ENCODE measurements at regions not wholly inside any gene's neighbourhood (a gene's known extent, or its start where the extent isn't known, plus 50 kb on each side); places are given as distances from the start of the nearest gene placed in this dataset.
"Not testable (repeated sequence)": the region's sequence is repeated elsewhere in the genome, so short reads cannot be mapped to it uniquely, and the experiment has no call there.

GRCh38 chr18:76604108-76604934 is 109.3 kb upstream of the ZNF516 start:
- Histone ChIP-seq H3K4me1 (ENCODE audit: insufficient read depth, low read length) (no peaks in the 10 kb centered on the region), H3K27ac (ENCODE audit: low read depth, low read length) (no peak overlapping the region), H2AFZ (ENCODE audit: low read length) (peak overlapping the region; percentile 47), H3K4me3 (ENCODE audit: insufficient read depth, low read length) (peak overlapping the region; percentile 25), H3K4me2 (ENCODE audit: insufficient read depth, low read length) (no peak overlapping the region), H3K9me3 (ENCODE audit: low read depth, low read length) (no peaks in the 10 kb centered on the region), H3K79me2 (ENCODE audit: insufficient read depth, low read length) (no peaks in the 10 kb centered on the region), H3K36me3 (ENCODE audit: insufficient read depth, low read length) (no peaks in the 10 kb centered on the region), H3K27me3 (ENCODE audit: insufficient read depth, low read length) (peaks cover 18% of the 10 kb centered on the region), H4K20me1 (ENCODE audit: insufficient read depth, low read length) (no peaks in the 10 kb centered on the region)
- TF ChIP-seq, protein P1, sequence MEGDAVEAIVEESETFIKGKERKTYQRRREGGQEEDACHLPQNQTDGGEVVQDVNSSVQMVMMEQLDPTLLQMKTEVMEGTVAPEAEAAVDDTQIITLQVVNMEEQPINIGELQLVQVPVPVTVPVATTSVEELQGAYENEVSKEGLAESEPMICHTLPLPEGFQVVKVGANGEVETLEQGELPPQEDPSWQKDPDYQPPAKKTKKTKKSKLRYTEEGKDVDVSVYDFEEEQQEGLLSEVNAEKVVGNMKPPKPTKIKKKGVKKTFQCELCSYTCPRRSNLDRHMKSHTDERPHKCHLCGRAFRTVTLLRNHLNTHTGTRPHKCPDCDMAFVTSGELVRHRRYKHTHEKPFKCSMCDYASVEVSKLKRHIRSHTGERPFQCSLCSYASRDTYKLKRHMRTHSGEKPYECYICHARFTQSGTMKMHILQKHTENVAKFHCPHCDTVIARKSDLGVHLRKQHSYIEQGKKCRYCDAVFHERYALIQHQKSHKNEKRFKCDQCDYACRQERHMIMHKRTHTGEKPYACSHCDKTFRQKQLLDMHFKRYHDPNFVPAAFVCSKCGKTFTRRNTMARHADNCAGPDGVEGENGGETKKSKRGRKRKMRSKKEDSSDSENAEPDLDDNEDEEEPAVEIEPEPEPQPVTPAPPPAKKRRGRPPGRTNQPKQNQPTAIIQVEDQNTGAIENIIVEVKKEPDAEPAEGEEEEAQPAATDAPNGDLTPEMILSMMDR (IDR thresholded peaks at IDR 0.05; ENCODE audit: extremely low read depth, low read depth, low read length): no peak
- no peak for DNase-seq (ENCODE audit: insufficient read length, low spot score, missing footprints)

GRCh38 chr18:76602191-76602590 is 107.1 kb upstream of the ZNF516 start:
- Histone ChIP-seq H3K36me3 (ENCODE audit: insufficient read depth, low read length) (no peaks in the 10 kb centered on the region), H3K4me1 (ENCODE audit: insufficient read depth, low read length) (no peaks in the 10 kb centered on the region), H3K4me2 (ENCODE audit: insufficient read depth, low read length) (no peak overlapping the region), H3K79me2 (ENCODE audit: insufficient read depth, low read length) (no peaks in the 10 kb centered on the region), H3K9me3 (ENCODE audit: low read depth, low read length) (no peaks in the 10 kb centered on the region), H3K4me3 (ENCODE audit: insufficient read depth, low read length) (no peak overlapping the region), H3K27me3 (ENCODE audit: insufficient read depth, low read length) (peaks cover 15% of the 10 kb centered on the region), H4K20me1 (ENCODE audit: insufficient read depth, low read length) (no peaks in the 10 kb centered on the region), H2AFZ (ENCODE audit: low read length) (no peak overlapping the region), H3K27ac (ENCODE audit: low read depth, low read length) (no peak overlapping the region)
- TF ChIP-seq, protein P1 (IDR thresholded peaks at IDR 0.05; ENCODE audit: extremely low read depth, low read depth, low read length): no peak
- DNase-seq (ENCODE audit: insufficient read length, low spot score, missing footprints): no peak

DNA sequence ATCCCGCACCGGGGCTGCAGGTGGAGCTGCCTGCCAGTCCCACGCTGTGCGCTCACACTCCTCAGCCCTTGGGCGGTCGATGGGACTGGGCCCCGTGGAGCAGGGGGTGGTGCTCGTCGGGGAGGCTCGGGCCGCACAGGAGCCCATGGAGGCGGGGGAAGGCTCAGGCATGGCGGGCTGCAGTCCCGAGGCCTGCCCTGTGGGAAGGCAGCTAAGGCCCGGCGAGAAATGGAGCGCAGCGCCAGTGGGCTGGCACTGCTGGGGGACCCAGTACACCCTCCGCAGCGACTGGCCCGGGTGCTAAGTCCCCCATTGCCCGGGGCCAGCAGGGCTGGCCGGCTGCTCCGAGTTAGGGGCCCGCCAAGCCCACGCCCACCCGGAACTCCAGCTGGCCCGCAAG is 105.0 kb upstream of the ZNF516 start:
- not testable (repeated sequence) for H3K4me2 ChIP-seq (ENCODE audit: insufficient read depth, low read length); H4K20me1 ChIP-seq (ENCODE audit: insufficient read depth, low read length); H3K79me2 ChIP-seq (ENCODE audit: insufficient read depth, low read length); DNase-seq (ENCODE audit: insufficient read length, low spot score, missing footprints); H3K27ac ChIP-seq (ENCODE audit: low read depth, low read length); H3K36me3 ChIP-seq (ENCODE audit: insufficient read depth, low read length); H3K4me1 ChIP-seq (ENCODE audit: insufficient read depth, low read length); H2AFZ ChIP-seq (ENCODE audit: low read length); H3K27me3 ChIP-seq (ENCODE audit: insufficient read depth, low read length); H3K9me3 ChIP-seq (ENCODE audit: low read depth, low read length); H3K4me3 ChIP-seq (ENCODE audit: insufficient read depth, low read length)

DNA sequence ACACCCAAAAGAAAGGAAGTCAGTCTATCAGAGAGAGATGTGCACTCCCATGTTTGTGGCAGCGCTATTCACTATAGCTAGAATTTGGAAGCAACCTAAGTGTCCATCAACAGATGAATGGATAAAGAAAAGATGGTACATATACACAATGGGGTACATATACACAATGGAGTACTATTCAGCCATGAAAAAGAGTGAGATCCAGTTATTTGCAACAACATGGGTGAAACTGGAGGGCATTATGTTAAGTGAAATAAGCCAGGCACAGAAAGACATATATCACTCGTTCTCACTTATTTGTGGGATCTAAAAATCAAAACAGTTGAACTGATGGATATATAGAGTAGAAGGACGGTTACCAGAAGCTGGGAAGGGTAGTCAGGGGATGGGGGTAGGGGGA is 99.9 kb upstream of the ZNF516 start:
- Histone ChIP-seq H3K27ac (ENCODE audit: low read depth, low read length) (no peak overlapping the region), H3K4me1 (ENCODE audit: insufficient read depth, low read length) (no peaks in the 10 kb centered on the region), H3K4me2 (ENCODE audit: insufficient read depth, low read length) (no peak overlapping the region), H3K36me3 (ENCODE audit: insufficient read depth, low read length) (no peaks in the 10 kb centered on the region), H3K27me3 (ENCODE audit: insufficient read depth, low read length) (peaks cover 12% of the 10 kb centered on the region), H3K4me3 (ENCODE audit: insufficient read depth, low read length) (no peak overlapping the region), H2AFZ (ENCODE audit: low read length) (no peak overlapping the region), H3K79me2 (ENCODE audit: insufficient read depth, low read length) (no peaks in the 10 kb centered on the region), H4K20me1 (ENCODE audit: insufficient read depth, low read length) (no peaks in the 10 kb centered on the region), H3K9me3 (ENCODE audit: low read depth, low read length) (no peaks in the 10 kb centered on the region)
- no peak for DNase-seq (ENCODE audit: insufficient read length, low spot score, missing footprints)
- TF ChIP-seq, protein P1 (IDR thresholded peaks at IDR 0.05; ENCODE audit: extremely low read depth, low read depth, low read length): no peak

All from osteoblast (primary cell).